Gastroesophageal sphincter (tissue), 4 donors: ENCODE measurements at regions not wholly inside any gene's neighbourhood (a gene's known extent, or its start where the extent isn't known, plus 50 kb on each side); places are given as distances from the start of the nearest gene placed in this dataset.

Experiments
- ATAC-seq: fragments of 150-250 bp; one replicate; pipeline ENCODE4 v1.9.1; 2016; ENCODE audit warnings: mild to moderate bottlenecking, moderate library complexity
- H3K27ac ChIP-seq, 4 donors: fragments of 200-600 bp; sonication (generic) in 3 of 4; 1 replicate in 3 of 4; 2 replicates in 1 of 4; pipeline ENCODE4 v1.5.1; 2016 to 2019
- H3K27me3 ChIP-seq: fragments of 200-600 bp; sonication (generic); one replicate; pipeline ENCODE4 v1.5.1; 2019
- H3K36me3 ChIP-seq, 2 donors: fragments of 200-600 bp; sonication (generic); one replicate each; pipeline ENCODE4 v1.5.1; 2019; ENCODE audit warnings: control low read depth in 1 of 2
- H3K4me1 ChIP-seq, 3 donors: fragments of 200-600 bp; sonication (generic); 1 replicate in 2 of 3; 2 replicates in 1 of 3; pipeline ENCODE4 v1.5.1; 2016 to 2019; ENCODE audit warnings: control low read depth in 2 of 3
- H3K4me3 ChIP-seq, 2 donors: fragments of 200-600 bp; sonication (generic); one replicate each; pipeline ENCODE4 v1.5.1; 2019; ENCODE audit warnings: mild to moderate bottlenecking in 1 of 2, moderate library complexity in 1 of 2
- H3K9me3 ChIP-seq, 3 donors: fragments of 200-600 bp; sonication (generic); one replicate each; pipeline ENCODE4 v1.5.1; 2017 to 2019; ENCODE audit warnings: control low read depth in 2 of 3
- EP300 ChIP-seq: sonication (generic); formaldehyde crosslinking; IDR thresholded peaks from one replicate; pipeline ENCODE4 v1.6.1; 2017; ENCODE audit warnings: antibody characterized with exemption, mild to moderate bottlenecking
- POLR2A ChIP-seq, 2 donors: fragments of 450-650 bp; IDR thresholded peaks; one replicate each; pipeline ENCODE4 v1.6.1; 2017; ENCODE audit warnings: antibody characterized with exemption in 2 of 2, mild to moderate bottlenecking in 2 of 2, moderate library complexity in 1 of 2
- POLR2AphosphoS5 ChIP-seq: sonication (generic); formaldehyde crosslinking; IDR thresholded peaks from one replicate; pipeline ENCODE4 v1.6.1; 2017; ENCODE audit warnings: antibody characterized with exemption
- WGBS, 2 donors: methylation state at CpG; one replicate each; pipeline ENCODE4 v1.1.5; 2018; ENCODE audit warnings: low coverage in 1 of 2; 5-methylcytosine and 5-hydroxymethylcytosine counted together
- TF ChIP-seq, protein P1 (sequence below), 4 experiments: fragments of 200-600 bp in 2 of 4; fragments of 450-650 bp in 2 of 4; sonication (generic) in 1 of 4; IDR thresholded peaks; one replicate each; pipeline ENCODE4 v1.5.1; 2017 to 2019; ENCODE audit warnings: antibody characterized with exemption in 4 of 4, mild to moderate bottlenecking in 2 of 4, moderate library complexity in 2 of 4

DNA sequence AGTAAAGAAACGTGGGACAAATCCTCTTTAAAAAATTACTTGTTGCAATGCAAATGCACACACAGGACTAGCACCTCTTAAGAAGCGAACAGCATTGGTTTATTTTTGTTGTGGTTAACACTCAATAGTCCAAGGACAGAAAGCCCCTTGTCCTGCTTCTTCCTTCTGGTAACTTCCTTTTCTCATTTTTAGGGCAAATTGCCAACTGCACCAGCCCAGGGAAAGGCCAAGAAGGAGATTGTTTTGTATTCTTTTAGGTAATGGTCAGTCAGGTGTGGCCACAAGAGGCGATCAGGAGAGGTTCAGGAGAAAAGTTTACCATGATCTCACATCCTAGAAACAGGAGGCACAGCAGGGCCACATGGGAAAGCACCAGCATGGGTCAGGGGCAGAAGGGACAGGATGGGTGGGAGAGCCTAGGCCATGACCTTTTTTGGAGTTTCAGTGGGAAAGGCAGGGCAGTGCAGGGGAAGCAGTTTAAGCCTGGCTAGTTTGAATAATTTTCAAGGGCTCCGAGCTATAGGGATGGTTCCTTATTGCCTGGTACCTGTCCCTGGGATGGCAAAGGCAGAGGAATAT is 73.0 kb downstream of the CHRNA1 start:
- no peaks in the 10 kb centered on the region for H3K36me3 ChIP-seq
- no peak overlapping the region for H3K27ac ChIP-seq
- no peak for TF ChIP-seq POLR2A (IDR thresholded peaks at IDR 0.05)

DNA sequence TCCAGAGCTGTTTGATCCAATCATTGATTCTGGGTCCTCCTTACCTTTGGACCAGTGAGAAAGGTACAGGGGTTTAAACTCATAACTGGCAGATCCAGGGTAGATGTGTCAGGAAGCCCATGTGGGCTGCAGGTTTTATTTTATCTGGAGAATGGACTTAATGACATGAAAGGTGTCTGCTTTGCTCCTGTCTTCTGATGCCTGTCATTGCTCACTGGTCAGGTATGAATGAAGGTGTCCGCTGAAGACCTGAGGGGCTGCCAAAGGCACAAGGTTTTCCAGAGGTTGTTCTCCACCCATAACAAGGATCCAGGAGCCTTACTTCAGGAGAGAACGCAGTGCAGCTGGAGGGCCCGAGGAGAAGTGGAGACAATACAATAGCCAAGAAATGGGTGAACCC is 74.2 kb downstream of the CHRNA1 start:
- no peak overlapping the region for H3K4me3 ChIP-seq

More for the DNA sequence above, 73.0 kb downstream of the CHRNA1 start:
- Histone ChIP-seq H3K4me1 (peaks cover 0 to 7% (median 0%) of the 10 kb centered on the region in 3 donors), H3K4me3 (no peak overlapping the region), H3K27me3 (peaks cover 5% of the 10 kb centered on the region), H3K9me3 (no peaks in the 10 kb centered on the region)
- 60 to 76% methylated on average over 1 to 4 of the region's 4 CpGs for WGBS, 2 donors
- no peak for ATAC-seq

DNA sequence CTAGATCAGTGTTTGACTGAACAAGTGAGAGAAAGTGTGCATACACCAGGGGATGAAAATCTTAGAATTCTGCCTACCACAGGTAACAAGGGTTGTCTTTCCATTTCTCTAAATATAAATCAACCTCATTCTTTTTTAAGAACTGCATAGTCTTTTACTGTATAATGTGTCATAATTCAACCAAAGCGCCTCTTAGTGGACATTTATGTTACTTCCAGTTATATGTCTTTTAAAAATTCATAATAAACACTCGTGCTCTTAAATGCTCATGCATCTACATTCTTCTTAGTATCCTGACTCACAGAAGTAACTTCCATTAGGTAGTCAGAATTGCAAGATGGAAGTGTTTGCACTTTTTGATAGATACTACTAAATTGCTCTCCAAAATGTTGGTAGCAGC is 76.2 kb downstream of the CHRNA1 start:
- H3K27me3 ChIP-seq: peaks cover 4% of the 10 kb centered on the region
- 6 to 13% methylated on average over 2 of the region's 2 CpGs for WGBS, 2 donors
- H3K36me3 ChIP-seq: no peaks in the 10 kb centered on the region
- TF ChIP-seq, protein P1, sequence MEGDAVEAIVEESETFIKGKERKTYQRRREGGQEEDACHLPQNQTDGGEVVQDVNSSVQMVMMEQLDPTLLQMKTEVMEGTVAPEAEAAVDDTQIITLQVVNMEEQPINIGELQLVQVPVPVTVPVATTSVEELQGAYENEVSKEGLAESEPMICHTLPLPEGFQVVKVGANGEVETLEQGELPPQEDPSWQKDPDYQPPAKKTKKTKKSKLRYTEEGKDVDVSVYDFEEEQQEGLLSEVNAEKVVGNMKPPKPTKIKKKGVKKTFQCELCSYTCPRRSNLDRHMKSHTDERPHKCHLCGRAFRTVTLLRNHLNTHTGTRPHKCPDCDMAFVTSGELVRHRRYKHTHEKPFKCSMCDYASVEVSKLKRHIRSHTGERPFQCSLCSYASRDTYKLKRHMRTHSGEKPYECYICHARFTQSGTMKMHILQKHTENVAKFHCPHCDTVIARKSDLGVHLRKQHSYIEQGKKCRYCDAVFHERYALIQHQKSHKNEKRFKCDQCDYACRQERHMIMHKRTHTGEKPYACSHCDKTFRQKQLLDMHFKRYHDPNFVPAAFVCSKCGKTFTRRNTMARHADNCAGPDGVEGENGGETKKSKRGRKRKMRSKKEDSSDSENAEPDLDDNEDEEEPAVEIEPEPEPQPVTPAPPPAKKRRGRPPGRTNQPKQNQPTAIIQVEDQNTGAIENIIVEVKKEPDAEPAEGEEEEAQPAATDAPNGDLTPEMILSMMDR (IDR thresholded peaks at IDR 0.05): peak; percentile 23 to 55 (median 48)
- TF ChIP-seq POLR2AphosphoS5 (no peak), EP300 (no peak)
- no peak overlapping the region for H3K27ac ChIP-seq
- no peak overlapping the region for H3K4me3 ChIP-seq
- H3K9me3 ChIP-seq: no peaks in the 10 kb centered on the region
- no peak for ATAC-seq
- peaks cover 0 to 13% (median 0%) of the 10 kb centered on the region in 3 donors for H3K4me1 ChIP-seq

More for the DNA sequence above, 74.2 kb downstream of the CHRNA1 start:
- H3K27ac ChIP-seq: no peak overlapping the region
- peaks cover 5% of the 10 kb centered on the region for H3K27me3 ChIP-seq
- TF ChIP-seq EP300 (no peak), POLR2AphosphoS5 (no peak), POLR2A (IDR thresholded peaks at IDR 0.05) (no peak)
- TF ChIP-seq, protein P1 (IDR thresholded peaks at IDR 0.05): no peak
- 80% methylated on average over 1 of the region's 3 CpGs; no CpG with 5 or more reads in 1 of the 2 donors for WGBS, 2 donors
- no peak for ATAC-seq
- peaks cover 0 to 7% (median 0%) of the 10 kb centered on the region in 3 donors for H3K4me1 ChIP-seq
- no peaks in the 10 kb centered on the region for H3K9me3 ChIP-seq
- H3K36me3 ChIP-seq: no peaks in the 10 kb centered on the region

DNA sequence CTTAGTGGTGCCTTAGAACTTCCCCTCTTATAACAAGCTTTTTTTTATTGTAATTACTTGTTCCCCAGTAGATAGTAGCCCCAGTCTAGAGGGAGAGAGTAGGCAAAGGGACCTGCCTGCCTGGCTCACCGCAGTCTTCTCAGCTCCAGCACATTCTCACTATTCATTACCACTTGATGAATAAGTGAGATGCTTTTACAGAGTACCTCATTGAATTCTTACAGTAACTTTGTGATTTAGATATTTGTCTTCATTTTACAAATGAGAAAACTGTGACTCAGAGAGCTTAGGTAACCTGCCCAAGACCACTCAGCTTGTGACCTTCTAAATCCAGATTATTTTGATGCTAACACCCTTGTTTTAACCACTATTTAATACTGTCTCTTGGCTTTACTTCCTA is 77.8 kb downstream of the CHRNA1 start:
- H3K27me3 ChIP-seq: no peaks in the 10 kb centered on the region
- H3K4me3 ChIP-seq: no peak overlapping the region
- no peak for TF ChIP-seq EP300
- no peak for TF ChIP-seq POLR2AphosphoS5
- TF ChIP-seq, protein P1 (IDR thresholded peaks at IDR 0.05): no peak
- no peak for TF ChIP-seq POLR2A (IDR thresholded peaks at IDR 0.05)
- H3K4me1 ChIP-seq: peaks cover 0 to 18% (median 0%) of the 10 kb centered on the region in 3 donors
- no peak overlapping the region for H3K27ac ChIP-seq
- no peaks in the 10 kb centered on the region for H3K36me3 ChIP-seq
- no peak for ATAC-seq
- 100% methylated on average over 1 of the region's 1 CpG for WGBS, 2 donors
- no peaks in the 10 kb centered on the region for H3K9me3 ChIP-seq

DNA sequence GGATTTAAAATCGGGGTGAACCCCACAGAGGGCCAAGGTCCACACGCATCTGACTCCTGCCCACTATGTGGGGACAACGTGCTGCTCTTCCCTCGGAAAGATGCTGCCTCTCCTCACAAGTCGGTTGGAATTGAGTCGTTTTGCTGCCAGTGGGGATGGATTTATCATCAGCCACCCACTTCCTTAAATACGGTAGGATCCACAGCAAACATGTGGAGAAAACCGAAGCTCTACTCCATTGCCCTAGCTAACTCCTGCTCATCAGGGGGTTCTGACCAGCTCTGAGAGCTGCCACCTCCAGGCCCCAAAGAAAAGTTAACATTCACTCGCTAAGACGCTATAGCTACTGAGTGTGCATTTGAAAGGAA is 80.9 kb downstream of the CHRNA1 start:
- no peaks in the 10 kb centered on the region for H3K27me3 ChIP-seq
- WGBS, 2 donors: 0% methylated on average over 9 of the region's 10 CpGs; no CpG with 5 or more reads in 1 of the 2 donors
- peak; percentile 36 for ATAC-seq
- H3K9me3 ChIP-seq: no peaks in the 10 kb centered on the region
- H3K4me3 ChIP-seq: peak overlapping the region; percentile 67 to 86
- peaks cover 0 to 8% of the 10 kb centered on the region in 2 donors for H3K36me3 ChIP-seq
- TF ChIP-seq EP300 (no peak), POLR2AphosphoS5 (no peak)
- peaks cover 0 to 47% (median 9%) of the 10 kb centered on the region in 3 donors for H3K4me1 ChIP-seq
- peak overlapping the region in 3 of 4 donors; percentile 87 to 94 (median 93) for H3K27ac ChIP-seq
